ENCODE measurements at regions not wholly inside any gene's neighbourhood (a gene's known extent, or its start where the extent isn't known, plus 50 kb on each side); places are given as distances from the start of the nearest gene placed in this dataset.

DNA sequence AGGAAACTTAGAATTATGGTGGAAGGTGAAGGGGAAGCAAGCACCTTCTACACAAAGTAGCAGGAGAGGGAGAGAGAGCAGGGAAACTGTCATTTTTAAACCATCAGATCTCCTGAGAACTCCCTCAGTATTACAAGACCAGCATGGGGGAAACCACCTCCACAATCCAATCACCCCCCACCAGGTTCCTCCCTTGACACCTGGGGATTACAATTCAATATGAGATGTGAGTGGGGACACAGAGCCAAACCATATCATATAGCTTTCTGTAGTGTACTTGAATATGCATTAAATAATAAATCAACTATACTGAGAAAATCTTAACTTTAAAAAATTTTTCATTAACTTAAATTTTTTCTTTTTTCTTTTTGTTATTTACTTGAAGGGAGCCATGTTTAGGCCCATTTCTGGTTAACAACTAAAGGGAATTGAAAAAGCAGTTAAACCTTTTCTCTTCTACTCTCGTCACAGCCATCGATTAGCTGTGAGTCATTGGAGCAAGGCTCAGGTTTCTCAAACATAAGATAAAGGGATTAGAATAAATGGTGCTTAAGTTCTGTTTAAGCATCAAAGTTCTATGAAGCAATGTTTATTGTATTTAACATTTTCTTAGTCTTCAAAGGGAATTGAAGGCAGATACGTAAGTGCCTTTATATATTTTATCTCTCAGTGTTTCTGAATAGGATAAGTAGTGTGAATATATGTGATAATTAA, 72.2 kb upstream of the DPT start (continued):
- peak; percentile 56; the same call in 1 of the 2 replicates for TF ChIP-seq THAP11 (CRISPR knock-in tag; IDR thresholded peaks at IDR 0.05)
- TF ChIP-seq ZNF263 (CRISPR knock-in tag; IDR thresholded peaks at IDR 0.05) = no peak
- TF ChIP-seq, protein P1, sequence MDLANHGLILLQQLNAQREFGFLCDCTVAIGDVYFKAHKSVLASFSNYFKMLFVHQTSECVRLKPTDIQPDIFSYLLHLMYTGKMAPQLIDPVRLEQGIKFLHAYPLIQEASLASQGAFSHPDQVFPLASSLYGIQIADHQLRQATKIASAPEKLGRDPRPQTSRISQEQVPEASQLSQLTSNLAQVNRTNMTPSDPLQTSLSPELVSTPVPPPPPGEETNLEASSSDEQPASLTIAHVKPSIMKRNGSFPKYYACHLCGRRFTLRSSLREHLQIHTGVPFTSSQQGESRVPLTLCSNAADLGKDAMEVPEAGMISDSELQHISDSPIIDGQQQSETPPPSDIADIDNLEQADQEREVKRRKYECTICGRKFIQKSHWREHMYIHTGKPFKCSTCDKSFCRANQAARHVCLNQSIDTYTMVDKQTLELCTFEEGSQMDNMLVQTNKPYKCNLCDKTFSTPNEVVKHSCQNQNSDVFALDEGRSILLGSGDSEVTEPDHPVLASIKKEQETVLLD (CRISPR knock-in tag; IDR thresholded peaks at IDR 0.05; ENCODE audit: low read depth) = no peak
- no peak for TF ChIP-seq ZNF292 (CRISPR knock-in tag; IDR thresholded peaks at IDR 0.05; ENCODE audit: borderline replicate concordance, low read depth)
- no peak for TF ChIP-seq ZNF567 (CRISPR knock-in tag; IDR thresholded peaks at IDR 0.05; ENCODE audit: borderline replicate concordance)
- no peak for TF ChIP-seq ZNF251 (CRISPR knock-in tag; IDR thresholded peaks at IDR 0.05)
- peak; percentile 61; the same call in 1 of the 2 replicates for TF ChIP-seq RORA (CRISPR knock-in tag; IDR thresholded peaks at IDR 0.05)
- TF ChIP-seq PTBP1 (IDR thresholded peaks at IDR 0.05; ENCODE audit: low read depth, low read length, poor library complexity, severe bottlenecking) = no peak
- TF ChIP-seq NFYB (CRISPR knock-in tag; IDR thresholded peaks at IDR 0.05) = no peak
- no peak for TF ChIP-seq BORCS8-MEF2B (CRISPR knock-in tag; IDR thresholded peaks at IDR 0.05)
- TF ChIP-seq ZNF709 (CRISPR knock-in tag; IDR thresholded peaks at IDR 0.05) = no peak
- TF ChIP-seq AGO1 (IDR thresholded peaks at IDR 0.05; ENCODE audit: low read depth, low read length, poor library complexity, severe bottlenecking) = no peak
- TF ChIP-seq ZNF12 (CRISPR knock-in tag; IDR thresholded peaks at IDR 0.05) = no peak
- no peak for TF ChIP-seq LCORL (IDR thresholded peaks at IDR 0.05)
- no peak for TF ChIP-seq LCORL (CRISPR knock-in tag; IDR thresholded peaks at IDR 0.05)
- TF ChIP-seq ZBTB21 (CRISPR knock-in tag; IDR thresholded peaks at IDR 0.05) = no peak
- TF ChIP-seq MAFG (CRISPR knock-in tag; IDR thresholded peaks at IDR 0.05) = no peak
- no peak for TF ChIP-seq TMF1 (CRISPR knock-in tag; IDR thresholded peaks at IDR 0.05; ENCODE audit: low read depth)
- no peak for TF ChIP-seq FIP1L1 (IDR thresholded peaks at IDR 0.05; ENCODE audit: borderline replicate concordance, insufficient read depth, low read depth, low read length)
- no peak for TF ChIP-seq DMAP1 (CRISPR knock-in tag; IDR thresholded peaks at IDR 0.05)
- TF ChIP-seq ZSCAN21 (CRISPR knock-in tag; IDR thresholded peaks at IDR 0.05; ENCODE audit: borderline replicate concordance) = no peak
- TF ChIP-seq NR2F1 (CRISPR knock-in tag; IDR thresholded peaks at IDR 0.05) = 0 out of 4 replicates have a peak, but pooled peaks of 1 of the 2 experiments have one; percentile 39
- TF ChIP-seq NFKBIZ (CRISPR knock-in tag; IDR thresholded peaks at IDR 0.05) = 0 out of 2 replicates have a peak, but pooled peaks have one; percentile 51
- peak; percentile 44; the same call in 1 of the 2 replicates for TF ChIP-seq HDAC1 (CRISPR knock-in tag; IDR thresholded peaks at IDR 0.05)
- TF ChIP-seq ZNF780A (CRISPR knock-in tag; IDR thresholded peaks at IDR 0.05) = no peak
- TF ChIP-seq ZNF232 (CRISPR knock-in tag; IDR thresholded peaks at IDR 0.05; ENCODE audit: borderline replicate concordance) = no peak
- no peak for TF ChIP-seq CENPT (CRISPR knock-in tag; IDR thresholded peaks at IDR 0.05; ENCODE audit: low read depth)
- TF ChIP-seq ASH2L (IDR thresholded peaks at IDR 0.05; ENCODE audit: insufficient read length, low read depth, low read length) = peak; percentile 57
- TF ChIP-seq EHMT2 (IDR thresholded peaks at IDR 0.05; ENCODE audit: borderline replicate concordance, low read depth, low read length) = 0 out of 2 replicates have a peak, but pooled peaks have one; percentile 26
- TF ChIP-seq, protein P2, sequence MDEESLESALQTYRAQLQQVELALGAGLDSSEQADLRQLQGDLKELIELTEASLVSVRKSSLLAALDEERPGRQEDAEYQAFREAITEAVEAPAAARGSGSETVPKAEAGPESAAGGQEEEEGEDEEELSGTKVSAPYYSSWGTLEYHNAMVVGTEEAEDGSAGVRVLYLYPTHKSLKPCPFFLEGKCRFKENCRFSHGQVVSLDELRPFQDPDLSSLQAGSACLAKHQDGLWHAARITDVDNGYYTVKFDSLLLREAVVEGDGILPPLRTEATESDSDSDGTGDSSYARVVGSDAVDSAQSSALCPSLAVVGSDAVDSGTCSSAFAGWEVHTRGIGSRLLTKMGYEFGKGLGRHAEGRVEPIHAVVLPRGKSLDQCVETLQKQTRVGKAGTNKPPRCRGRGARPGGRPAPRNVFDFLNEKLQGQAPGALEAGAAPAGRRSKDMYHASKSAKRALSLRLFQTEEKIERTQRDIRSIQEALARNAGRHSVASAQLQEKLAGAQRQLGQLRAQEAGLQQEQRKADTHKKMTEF (CRISPR knock-in tag; IDR thresholded peaks at IDR 0.05) = peak; percentile 88
